ENCODE measurements at regions not wholly inside any gene's neighbourhood (a gene's known extent, or its start where the extent isn't known, plus 50 kb on each side); places are given as distances from the start of the nearest gene placed in this dataset.

DNA sequence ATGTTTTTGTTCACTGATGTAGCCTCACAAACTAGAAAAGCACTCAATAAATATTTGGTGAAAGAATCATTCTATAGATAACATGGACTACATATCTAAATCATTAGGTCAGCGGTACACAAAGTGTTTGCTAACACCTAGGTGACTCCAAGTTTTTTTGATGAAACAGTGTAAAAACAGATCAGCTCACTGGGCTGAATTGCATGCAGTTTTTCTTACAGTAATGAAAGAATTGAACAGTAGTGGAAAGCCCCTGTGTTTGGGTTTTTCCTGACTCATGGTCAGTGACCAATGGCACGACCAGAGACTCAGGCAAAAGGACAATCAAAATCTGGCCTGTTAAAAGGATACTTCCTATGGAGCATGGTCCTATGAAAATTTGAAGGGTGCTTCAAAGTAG, 384.3 kb upstream of the EPHA6 start:
- WGBS, 2 donors: 71 to 75% methylated on average over 2 of the region's 2 CpGs

GRCh38 chr3:96434651-96435050, 379.7 kb upstream of the EPHA6 start:
- H3K4me1 ChIP-seq (ENCODE audit: control insufficient read depth in 1 of 2, insufficient read depth in 2 of 2, low read length in 2 of 2): no peaks in the 10 kb centered on the region
- WGBS, 2 donors: 62 to 64% methylated on average over 2 of the region's 2 CpGs
- no peak overlapping the region for H3K4me3 ChIP-seq (ENCODE audit: low read length in 2 of 2)
- H3K36me3 ChIP-seq (ENCODE audit: control insufficient read depth in 1 of 2, insufficient read depth in 2 of 2, low read length in 1 of 2): no peaks in the 10 kb centered on the region
- no peaks in the 10 kb centered on the region for H3K27me3 ChIP-seq (ENCODE audit: control insufficient read depth in 1 of 2, insufficient read depth in 2 of 2, low read length in 1 of 2)
- intact Hi-C loops (cut with DNase I): no loop called here
- no peak for DNase-seq
- no peak for ATAC-seq (ENCODE audit: low FRiP score)
- H3K9me3 ChIP-seq (ENCODE audit: control insufficient read depth, low read length): no peaks in the 10 kb centered on the region
- H3K27ac ChIP-seq (ENCODE audit: low read depth in 1 of 2, low read length in 2 of 2): no peak overlapping the region

More for the DNA sequence above, 384.3 kb upstream of the EPHA6 start:
- Histone ChIP-seq H3K36me3 (ENCODE audit: control insufficient read depth in 1 of 2, insufficient read depth in 2 of 2, low read length in 1 of 2) (no peaks in the 10 kb centered on the region), H3K4me1 (ENCODE audit: control insufficient read depth in 1 of 2, insufficient read depth in 2 of 2, low read length in 2 of 2) (no peaks in the 10 kb centered on the region), H3K27ac (ENCODE audit: low read depth in 1 of 2, low read length in 2 of 2) (no peak overlapping the region), H3K4me3 (ENCODE audit: low read length in 2 of 2) (no peak overlapping the region), H3K27me3 (ENCODE audit: control insufficient read depth in 1 of 2, insufficient read depth in 2 of 2, low read length in 1 of 2) (no peaks in the 10 kb centered on the region), H3K9me3 (ENCODE audit: control insufficient read depth, low read length) (no peaks in the 10 kb centered on the region)
- no peak for DNase-seq
- intact Hi-C loops (cut with DNase I): no loop called here
- no peak for ATAC-seq (ENCODE audit: low FRiP score)

DNA sequence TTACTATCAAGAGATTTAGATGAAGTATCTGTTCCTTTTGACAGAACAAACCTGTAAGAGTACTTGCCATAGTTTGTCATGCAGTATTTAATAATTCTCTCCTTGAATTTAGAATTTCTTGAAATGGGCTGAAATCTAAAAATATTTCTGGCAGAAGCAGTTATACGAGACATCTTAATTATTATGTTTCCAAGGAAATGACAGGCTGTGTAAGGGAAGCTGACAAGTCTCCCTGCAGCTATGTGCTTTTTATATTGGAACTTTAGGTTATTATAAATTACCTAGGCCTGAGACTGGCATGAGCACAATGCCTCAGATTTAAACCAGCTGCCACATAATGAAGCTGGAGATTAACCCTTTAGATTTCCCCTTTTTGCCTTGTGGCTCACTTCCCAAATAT, 365.0 kb upstream of the EPHA6 start:
- intact Hi-C loops (cut with DNase I): no loop called here
- no peaks in the 10 kb centered on the region for H3K4me1 ChIP-seq (ENCODE audit: control insufficient read depth in 1 of 2, insufficient read depth in 2 of 2, low read length in 2 of 2)
- H3K9me3 ChIP-seq (ENCODE audit: control insufficient read depth, low read length): no peaks in the 10 kb centered on the region
- no peak overlapping the region for H3K27ac ChIP-seq (ENCODE audit: low read depth in 1 of 2, low read length in 2 of 2)
- 8 to 20% methylated on average over 1 of the region's 1 CpG for WGBS, 2 donors
- no peaks in the 10 kb centered on the region for H3K27me3 ChIP-seq (ENCODE audit: control insufficient read depth in 1 of 2, insufficient read depth in 2 of 2, low read length in 1 of 2)
- H3K36me3 ChIP-seq (ENCODE audit: control insufficient read depth in 1 of 2, insufficient read depth in 2 of 2, low read length in 1 of 2): no peaks in the 10 kb centered on the region
- DNase-seq: no peak
- no peak for ATAC-seq (ENCODE audit: low FRiP score)
- no peak overlapping the region for H3K4me3 ChIP-seq (ENCODE audit: low read length in 2 of 2)

DNA sequence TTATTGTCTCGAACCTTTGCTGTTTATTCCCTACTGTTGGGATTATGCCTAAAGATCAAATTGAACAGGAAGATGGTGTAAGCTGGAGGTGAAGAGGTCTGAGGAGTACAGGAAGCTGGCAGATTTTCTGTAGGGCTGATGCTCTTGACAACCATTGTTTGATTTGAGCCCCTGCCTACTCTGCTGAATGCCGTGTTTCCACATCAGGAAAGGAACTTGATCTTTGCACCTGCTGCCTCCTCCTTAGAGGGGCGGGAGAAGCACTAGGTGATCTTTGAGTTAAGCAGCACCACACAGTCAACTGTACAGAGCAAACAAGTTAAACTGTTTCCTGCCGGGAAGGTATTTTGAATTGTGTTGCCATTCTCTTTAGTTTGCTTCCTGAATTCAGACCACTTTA, 364.6 kb upstream of the EPHA6 start:
- Histone ChIP-seq H3K4me3 (ENCODE audit: low read length in 2 of 2) (no peak overlapping the region), H3K9me3 (ENCODE audit: control insufficient read depth, low read length) (no peaks in the 10 kb centered on the region), H3K27ac (ENCODE audit: low read depth in 1 of 2, low read length in 2 of 2) (no peak overlapping the region), H3K27me3 (ENCODE audit: control insufficient read depth in 1 of 2, insufficient read depth in 2 of 2, low read length in 1 of 2) (no peaks in the 10 kb centered on the region), H3K4me1 (ENCODE audit: control insufficient read depth in 1 of 2, insufficient read depth in 2 of 2, low read length in 2 of 2) (no peaks in the 10 kb centered on the region), H3K36me3 (ENCODE audit: control insufficient read depth in 1 of 2, insufficient read depth in 2 of 2, low read length in 1 of 2) (no peaks in the 10 kb centered on the region)
- ATAC-seq (ENCODE audit: low FRiP score) (no peak), DNase-seq (no peak)
- 41 to 42% methylated on average over 4 of the region's 4 CpGs for WGBS, 2 donors
- intact Hi-C loops (cut with DNase I): no loop called here

- Histone ChIP-seq H3K36me3 (ENCODE audit: control insufficient read depth in 1 of 2, insufficient read depth in 2 of 2, low read length in 1 of 2) (no peaks in the 10 kb centered on the region), H3K9me3 (ENCODE audit: control insufficient read depth, low read length) (no peaks in the 10 kb centered on the region), H3K27me3 (ENCODE audit: control insufficient read depth in 1 of 2, insufficient read depth in 2 of 2, low read length in 1 of 2) (no peaks in the 10 kb centered on the region), H3K4me1 (ENCODE audit: control insufficient read depth in 1 of 2, insufficient read depth in 2 of 2, low read length in 2 of 2) (no peaks in the 10 kb centered on the region), H3K27ac (ENCODE audit: low read depth in 1 of 2, low read length in 2 of 2) (no peak overlapping the region), H3K4me3 (ENCODE audit: low read length in 2 of 2) (no peak overlapping the region)
- WGBS, 2 donors: 74% methylated on average over 2 of the region's 2 CpGs
- ATAC-seq (ENCODE audit: low FRiP score) (no peak), DNase-seq (no peak)
- intact Hi-C loops (cut with DNase I): no loop called here
These were observed 363.7 kb upstream of the EPHA6 start for GRCh38 chr3:96450699-96451098.

DNA sequence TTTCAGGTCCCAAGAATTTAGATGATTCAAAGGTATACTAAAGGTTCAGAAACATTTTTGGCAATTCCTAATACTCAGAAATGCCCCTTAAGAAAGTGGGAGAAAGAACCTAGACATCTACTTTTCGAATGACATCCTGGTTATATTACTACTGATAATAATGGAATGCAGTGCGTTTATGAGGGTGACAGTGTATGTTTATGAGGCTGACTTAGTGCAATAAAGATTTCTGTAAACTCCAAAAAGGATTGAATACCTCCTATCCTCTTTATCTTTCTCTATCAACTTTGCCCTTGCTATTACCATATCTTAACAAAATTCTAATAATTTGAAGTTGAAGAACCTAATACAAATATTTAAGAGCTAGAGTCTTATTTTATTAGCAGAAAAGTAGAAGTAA, 348.9 kb upstream of the EPHA6 start:
- Histone ChIP-seq H3K27me3 (ENCODE audit: control insufficient read depth in 1 of 2, insufficient read depth in 2 of 2, low read length in 1 of 2) (no peaks in the 10 kb centered on the region), H3K9me3 (ENCODE audit: control insufficient read depth, low read length) (no peaks in the 10 kb centered on the region), H3K4me3 (ENCODE audit: low read length in 2 of 2) (no peak overlapping the region), H3K36me3 (ENCODE audit: control insufficient read depth in 1 of 2, insufficient read depth in 2 of 2, low read length in 1 of 2) (no peaks in the 10 kb centered on the region), H3K27ac (ENCODE audit: low read depth in 1 of 2, low read length in 2 of 2) (no peak overlapping the region), H3K4me1 (ENCODE audit: control insufficient read depth in 1 of 2, insufficient read depth in 2 of 2, low read length in 2 of 2) (no peaks in the 10 kb centered on the region)
- DNase-seq (no peak), ATAC-seq (ENCODE audit: low FRiP score) (no peak)
- 60 to 61% methylated on average over 2 of the region's 2 CpGs for WGBS, 2 donors
- intact Hi-C loops (cut with DNase I): no loop called here

DNA sequence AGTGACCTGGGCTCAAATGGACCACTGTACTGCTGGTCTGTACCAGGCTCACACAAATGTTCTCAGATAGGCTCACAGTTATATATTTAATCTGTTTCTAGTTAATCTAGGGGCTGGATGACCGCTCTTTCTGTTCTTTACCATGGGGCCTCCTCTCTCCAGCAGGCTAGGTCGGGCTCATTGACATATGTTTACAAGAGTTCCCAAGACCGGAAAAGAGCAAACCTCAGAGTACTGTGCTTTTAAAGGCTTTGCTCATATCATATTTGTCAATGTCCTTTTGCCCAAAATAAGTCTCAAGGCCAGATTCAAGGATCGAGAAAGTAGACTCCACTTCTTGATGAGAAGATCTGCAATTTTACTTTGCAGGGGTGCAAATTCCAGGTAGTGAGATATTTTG, 348.0 kb upstream of the EPHA6 start:
- no peak for ATAC-seq (ENCODE audit: low FRiP score)
- Histone ChIP-seq H3K4me3 (ENCODE audit: low read length in 2 of 2) (no peak overlapping the region), H3K9me3 (ENCODE audit: control insufficient read depth, low read length) (no peaks in the 10 kb centered on the region), H3K36me3 (ENCODE audit: control insufficient read depth in 1 of 2, insufficient read depth in 2 of 2, low read length in 1 of 2) (no peaks in the 10 kb centered on the region), H3K27ac (ENCODE audit: low read depth in 1 of 2, low read length in 2 of 2) (no peak overlapping the region), H3K27me3 (ENCODE audit: control insufficient read depth in 1 of 2, insufficient read depth in 2 of 2, low read length in 1 of 2) (no peaks in the 10 kb centered on the region), H3K4me1 (ENCODE audit: control insufficient read depth in 1 of 2, insufficient read depth in 2 of 2, low read length in 2 of 2) (no peaks in the 10 kb centered on the region)
- intact Hi-C loops (cut with DNase I): no loop called here
- no peak for DNase-seq
- WGBS, 2 donors: 71 to 75% methylated on average over 4 of the region's 4 CpGs

DNA sequence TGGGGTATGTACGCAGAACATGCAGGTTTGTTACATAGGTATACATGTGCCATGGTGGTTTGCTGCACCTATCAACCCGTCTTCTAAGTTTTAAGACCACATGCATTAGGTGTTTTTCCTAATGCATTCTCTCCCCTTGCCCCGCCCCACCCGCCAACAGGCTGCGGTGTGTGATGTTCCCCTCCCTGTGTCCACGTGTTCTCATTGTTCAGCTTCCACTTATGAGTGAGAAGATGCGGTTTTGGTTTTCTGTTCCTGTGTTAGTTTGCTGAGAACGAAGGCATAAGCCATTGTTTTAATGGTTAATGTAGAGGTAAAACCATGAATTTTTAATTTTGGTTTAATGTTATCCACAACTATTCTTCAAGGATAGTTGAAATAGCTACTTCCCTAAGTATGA, 346.8 kb upstream of the EPHA6 start:
- intact Hi-C loops (cut with DNase I): no loop called here
- H3K9me3 ChIP-seq (ENCODE audit: control insufficient read depth, low read length): no peaks in the 10 kb centered on the region
- no peaks in the 10 kb centered on the region for H3K4me1 ChIP-seq (ENCODE audit: control insufficient read depth in 1 of 2, insufficient read depth in 2 of 2, low read length in 2 of 2)
- H3K36me3 ChIP-seq (ENCODE audit: control insufficient read depth in 1 of 2, insufficient read depth in 2 of 2, low read length in 1 of 2): no peaks in the 10 kb centered on the region
- 88 to 89% methylated on average over 8 of the region's 8 CpGs for WGBS, 2 donors
- no peak overlapping the region for H3K27ac ChIP-seq (ENCODE audit: low read depth in 1 of 2, low read length in 2 of 2)
- DNase-seq (no peak), ATAC-seq (ENCODE audit: low FRiP score) (no peak)
- H3K27me3 ChIP-seq (ENCODE audit: control insufficient read depth in 1 of 2, insufficient read depth in 2 of 2, low read length in 1 of 2): no peaks in the 10 kb centered on the region
- no peak overlapping the region for H3K4me3 ChIP-seq (ENCODE audit: low read length in 2 of 2)

- no peak for ATAC-seq (ENCODE audit: low FRiP score)
- intact Hi-C loops (cut with DNase I): no loop called here
These were observed 335.9 kb upstream of the EPHA6 start for GRCh38 chr3:96478496-96478895.

More at GRCh38 chr3:96478496-96478895, 335.9 kb upstream of the EPHA6 start:
- no peaks in the 10 kb centered on the region for H3K36me3 ChIP-seq (ENCODE audit: control insufficient read depth in 1 of 2, insufficient read depth in 2 of 2, low read length in 1 of 2)
- H3K27me3 ChIP-seq (ENCODE audit: control insufficient read depth in 1 of 2, insufficient read depth in 2 of 2, low read length in 1 of 2): no peaks in the 10 kb centered on the region
- no peak for DNase-seq
- no peak overlapping the region for H3K27ac ChIP-seq (ENCODE audit: low read depth in 1 of 2, low read length in 2 of 2)
- H3K9me3 ChIP-seq (ENCODE audit: control insufficient read depth, low read length): no peaks in the 10 kb centered on the region
- H3K4me3 ChIP-seq (ENCODE audit: low read length in 2 of 2): no peak overlapping the region
- H3K4me1 ChIP-seq (ENCODE audit: control insufficient read depth in 1 of 2, insufficient read depth in 2 of 2, low read length in 2 of 2): no peaks in the 10 kb centered on the region

All from aorta (tissue), 5 donors.